ENCODE measurements at regions not wholly inside any gene's neighbourhood (a gene's known extent, or its start where the extent isn't known, plus 50 kb on each side); places are given as distances from the start of the nearest gene placed in this dataset.

GRCh38 chr9:107144475-107144874 lies 138.6 kb upstream of the RAD23B start:
- H3K27me3 Mint-ChIP-seq (ENCODE audit: low read depth, poor library complexity): peaks cover 2% of the 10 kb centered on the region
- H3K4me1 Mint-ChIP-seq: peaks cover 8% of the 10 kb centered on the region
- H3K4me3 Mint-ChIP-seq: no peak overlapping the region
- no peaks in the 10 kb centered on the region for H3K9me3 Mint-ChIP-seq
- TF ChIP-seq CTCF (IDR thresholded peaks at IDR 0.05): no peak
- no peaks in the 10 kb centered on the region for H3K36me3 Mint-ChIP-seq (ENCODE audit: low read depth)
- H3K27ac Mint-ChIP-seq: no peak overlapping the region
- DNase-seq: no peak

- DNase-seq: no peak
- no peaks in the 10 kb centered on the region for H3K36me3 Mint-ChIP-seq (ENCODE audit: low read depth)
- no peak overlapping the region for H3K27ac Mint-ChIP-seq
- no peak for TF ChIP-seq CTCF (IDR thresholded peaks at IDR 0.05)
- H3K4me1 Mint-ChIP-seq: peaks cover 8% of the 10 kb centered on the region
- no peak overlapping the region for H3K4me3 Mint-ChIP-seq
- peaks cover 2% of the 10 kb centered on the region for H3K27me3 Mint-ChIP-seq (ENCODE audit: low read depth, poor library complexity)
- peaks cover 8% of the 10 kb centered on the region for H3K9me3 Mint-ChIP-seq
These were observed 135.9 kb upstream of the RAD23B start for GRCh38 chr9:107147134-107147533.

- Mint-ChIP-seq H3K36me3 (ENCODE audit: low read depth) (no peaks in the 10 kb centered on the region), H3K27ac (no peak overlapping the region), H3K4me1 (peaks cover 8% of the 10 kb centered on the region), H3K9me3 (peaks cover 8% of the 10 kb centered on the region), H3K27me3 (ENCODE audit: low read depth, poor library complexity) (peaks cover 2% of the 10 kb centered on the region), H3K4me3 (no peak overlapping the region)
- no peak for DNase-seq
- TF ChIP-seq CTCF (IDR thresholded peaks at IDR 0.05): no peak
These were observed 134.9 kb upstream of the RAD23B start for GRCh38 chr9:107148216-107148615.

- no peak overlapping the region for H3K27ac Mint-ChIP-seq
- no peak for TF ChIP-seq CTCF (IDR thresholded peaks at IDR 0.05)
- peaks cover 8% of the 10 kb centered on the region for H3K9me3 Mint-ChIP-seq
- peaks cover 7% of the 10 kb centered on the region for H3K4me1 Mint-ChIP-seq
- no peaks in the 10 kb centered on the region for H3K36me3 Mint-ChIP-seq (ENCODE audit: low read depth)
- H3K4me3 Mint-ChIP-seq: no peak overlapping the region
- no peak for DNase-seq
- peaks cover 2% of the 10 kb centered on the region for H3K27me3 Mint-ChIP-seq (ENCODE audit: low read depth, poor library complexity)
These were observed 133.3 kb upstream of the RAD23B start for GRCh38 chr9:107149756-107150155.

GRCh38 chr9:107153336-107153735 lies 129.7 kb upstream of the RAD23B start:
- Mint-ChIP-seq H3K4me1 (peaks cover 7% of the 10 kb centered on the region), H3K36me3 (ENCODE audit: low read depth) (no peaks in the 10 kb centered on the region), H3K27me3 (ENCODE audit: low read depth, poor library complexity) (peaks cover 3% of the 10 kb centered on the region), H3K4me3 (no peak overlapping the region), H3K9me3 (peaks cover 8% of the 10 kb centered on the region), H3K27ac (no peak overlapping the region)
- TF ChIP-seq CTCF (IDR thresholded peaks at IDR 0.05): no peak
- DNase-seq: no peak

GRCh38 chr9:107154291-107154690 lies 128.8 kb upstream of the RAD23B start:
- Mint-ChIP-seq H3K4me3 (no peak overlapping the region), H3K9me3 (peaks cover 8% of the 10 kb centered on the region), H3K27me3 (ENCODE audit: low read depth, poor library complexity) (peaks cover 6% of the 10 kb centered on the region), H3K4me1 (peaks cover 7% of the 10 kb centered on the region), H3K27ac (no peak overlapping the region), H3K36me3 (ENCODE audit: low read depth) (no peaks in the 10 kb centered on the region)
- DNase-seq: no peak
- TF ChIP-seq CTCF (IDR thresholded peaks at IDR 0.05): no peak

Data from nephron progenitor cell (in vitro differentiated cells).